ENCODE measurements at regions not wholly inside any gene's neighbourhood (a gene's known extent, or its start where the extent isn't known, plus 50 kb on each side); places are given as distances from the start of the nearest gene placed in this dataset.

DNA sequence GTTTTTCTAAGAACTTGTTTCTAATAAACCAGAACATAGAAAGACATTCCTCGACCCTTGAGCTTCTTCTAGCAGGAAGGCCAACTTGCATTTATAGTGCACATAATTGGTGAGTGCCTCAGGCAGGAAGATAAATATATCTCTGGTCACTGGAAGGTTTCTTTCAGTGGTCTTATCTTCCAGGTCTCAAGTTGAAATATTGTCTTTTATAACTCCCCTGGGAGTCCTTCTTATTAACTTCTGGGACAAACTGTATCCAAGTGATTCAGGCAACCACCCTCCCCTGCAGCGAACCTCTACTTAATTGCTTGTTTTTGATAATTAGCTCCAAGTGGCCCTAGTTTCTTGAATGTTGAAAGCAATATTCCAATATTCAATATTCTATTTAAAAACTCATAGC, 346.8 kb upstream of the GOLIM4 start:
- Histone ChIP-seq H4K20me1 (ENCODE audit: insufficient read depth) (no peaks in the 10 kb centered on the region), H3K27ac (no peak overlapping the region), H3K4me3 (no peak overlapping the region), H3K4me2 (no peak overlapping the region), H3K27me3 (ENCODE audit: insufficient read depth, low read depth) (no peaks in the 10 kb centered on the region), H3K36me3 (ENCODE audit: low read depth) (no peaks in the 10 kb centered on the region), H3K4me1 (replicated peaks; ENCODE audit: insufficient read depth) (no peaks in the 10 kb centered on the region), H3K9me3 (ENCODE audit: insufficient read depth, low read depth) (no peaks in the 10 kb centered on the region), H3K9me2 (ENCODE audit: insufficient read depth) (no peaks in the 10 kb centered on the region), H3K79me2 (ENCODE audit: low read depth) (no peaks in the 10 kb centered on the region), H2AFZ (no peak overlapping the region), H3F3A (ENCODE audit: insufficient read depth, low read depth) (no peaks in the 10 kb centered on the region)
- DNase-seq: no peak
- ChIA-PET POLR2A (ENCODE audit: unreplicated experiment) (no interaction called here), CTCF (no interaction called here)
- no TSS peak for BruUV-seq (replicated peaks)
- no peak for TF ChIP-seq EZH2 (IDR thresholded peaks at IDR 0.05; ENCODE audit: low read depth)
- TF ChIP-seq, protein P1, sequence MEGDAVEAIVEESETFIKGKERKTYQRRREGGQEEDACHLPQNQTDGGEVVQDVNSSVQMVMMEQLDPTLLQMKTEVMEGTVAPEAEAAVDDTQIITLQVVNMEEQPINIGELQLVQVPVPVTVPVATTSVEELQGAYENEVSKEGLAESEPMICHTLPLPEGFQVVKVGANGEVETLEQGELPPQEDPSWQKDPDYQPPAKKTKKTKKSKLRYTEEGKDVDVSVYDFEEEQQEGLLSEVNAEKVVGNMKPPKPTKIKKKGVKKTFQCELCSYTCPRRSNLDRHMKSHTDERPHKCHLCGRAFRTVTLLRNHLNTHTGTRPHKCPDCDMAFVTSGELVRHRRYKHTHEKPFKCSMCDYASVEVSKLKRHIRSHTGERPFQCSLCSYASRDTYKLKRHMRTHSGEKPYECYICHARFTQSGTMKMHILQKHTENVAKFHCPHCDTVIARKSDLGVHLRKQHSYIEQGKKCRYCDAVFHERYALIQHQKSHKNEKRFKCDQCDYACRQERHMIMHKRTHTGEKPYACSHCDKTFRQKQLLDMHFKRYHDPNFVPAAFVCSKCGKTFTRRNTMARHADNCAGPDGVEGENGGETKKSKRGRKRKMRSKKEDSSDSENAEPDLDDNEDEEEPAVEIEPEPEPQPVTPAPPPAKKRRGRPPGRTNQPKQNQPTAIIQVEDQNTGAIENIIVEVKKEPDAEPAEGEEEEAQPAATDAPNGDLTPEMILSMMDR (conservative IDR thresholded peaks at IDR 0.05): no peak
- intact Hi-C loops (cut with micrococcal nuclease; ENCODE audit: unreplicated experiment): no loop called here

DNA sequence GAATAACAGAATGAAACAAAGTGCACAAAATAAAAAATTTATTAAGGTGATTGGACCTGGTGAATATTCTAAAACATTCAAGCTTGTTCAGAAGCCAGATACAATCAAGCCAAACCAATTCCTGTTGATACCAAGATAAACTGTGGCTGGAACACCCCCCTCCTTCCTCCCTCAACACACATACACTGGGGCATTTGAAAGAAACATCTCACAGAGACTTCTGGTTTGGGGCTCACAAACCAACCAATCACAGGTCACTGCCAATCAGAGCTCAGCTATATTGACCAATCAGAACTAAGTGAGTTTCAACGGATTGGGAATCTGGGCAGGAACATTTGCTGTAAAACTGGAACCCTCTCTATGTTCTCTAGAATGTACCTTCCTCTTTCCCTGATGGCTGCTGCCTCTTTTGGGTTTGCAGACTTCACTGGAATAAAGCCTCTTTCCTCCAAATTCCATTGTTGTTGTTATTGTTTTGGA, 340.6 kb upstream of the GOLIM4 start:
- ChIA-PET POLR2A (ENCODE audit: unreplicated experiment) (no interaction called here), CTCF (interaction anchor here (0.6 to 0.7 kb wide), 3 partner anchors 271 to 606 kb away, joined by 3 read pairs; no protein-coding TSS in a partner anchor)
- Histone ChIP-seq H3K4me3 (no peak overlapping the region), H3K4me2 (no peak overlapping the region), H2AFZ (peak overlapping the region; percentile 20; the same call in 1 of the 2 replicates), H3K36me3 (ENCODE audit: low read depth) (no peaks in the 10 kb centered on the region), H3K9me3 (ENCODE audit: insufficient read depth, low read depth) (no peaks in the 10 kb centered on the region), H3K4me1 (replicated peaks; ENCODE audit: insufficient read depth) (no peaks in the 10 kb centered on the region), H3K27me3 (ENCODE audit: insufficient read depth, low read depth) (no peaks in the 10 kb centered on the region), H3K79me2 (ENCODE audit: low read depth) (no peaks in the 10 kb centered on the region), H3K27ac (no peak overlapping the region), H4K20me1 (ENCODE audit: insufficient read depth) (no peaks in the 10 kb centered on the region), H3F3A (ENCODE audit: insufficient read depth, low read depth) (no peaks in the 10 kb centered on the region), H3K9me2 (ENCODE audit: insufficient read depth) (no peaks in the 10 kb centered on the region)
- no peak for DNase-seq
- intact Hi-C loops (cut with micrococcal nuclease; ENCODE audit: unreplicated experiment): no loop called here
- BruUV-seq (replicated peaks): no TSS peak
- TF ChIP-seq, protein P1 (conservative IDR thresholded peaks at IDR 0.05): no peak
- no peak for TF ChIP-seq EZH2 (IDR thresholded peaks at IDR 0.05; ENCODE audit: low read depth)

DNA sequence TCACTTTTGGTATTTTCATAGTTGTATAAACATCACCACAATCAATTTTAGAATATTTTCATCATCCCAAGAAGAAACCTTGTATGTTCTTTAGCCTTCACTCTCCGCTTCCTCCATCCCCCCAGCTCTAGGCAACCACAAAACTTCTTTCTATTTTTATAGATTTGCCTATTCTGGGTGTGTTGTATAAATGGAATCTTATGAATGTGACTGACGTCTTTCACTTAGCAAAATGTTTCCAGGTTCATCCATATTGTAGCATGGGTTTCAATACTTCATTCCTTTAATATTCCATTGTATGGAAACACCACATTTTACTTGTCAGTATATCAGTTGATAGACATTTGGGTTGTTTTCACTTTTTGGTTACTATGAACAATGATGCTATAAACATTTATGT, 335.8 kb upstream of the GOLIM4 start:
- no peaks in the 10 kb centered on the region for H3K9me2 ChIP-seq (ENCODE audit: insufficient read depth)
- no TSS peak for BruUV-seq (replicated peaks)
- POLR2A ChIA-PET (ENCODE audit: unreplicated experiment): no interaction called here
- H3K4me3 ChIP-seq: no peak overlapping the region
- no peaks in the 10 kb centered on the region for H3F3A ChIP-seq (ENCODE audit: insufficient read depth, low read depth)
- H3K4me2 ChIP-seq: no peak overlapping the region
- H3K4me1 ChIP-seq (replicated peaks; ENCODE audit: insufficient read depth): no peaks in the 10 kb centered on the region; the same call in 1 of the 2 replicates
- no peak for DNase-seq
- H3K27ac ChIP-seq: no peak overlapping the region
- no peak overlapping the region for H2AFZ ChIP-seq
- intact Hi-C loops (cut with micrococcal nuclease; ENCODE audit: unreplicated experiment): no loop called here
- no peaks in the 10 kb centered on the region for H3K79me2 ChIP-seq (ENCODE audit: low read depth)
- H3K9me3 ChIP-seq (ENCODE audit: insufficient read depth, low read depth): no peaks in the 10 kb centered on the region
- no peaks in the 10 kb centered on the region for H3K27me3 ChIP-seq (ENCODE audit: insufficient read depth, low read depth)
- CTCF ChIA-PET: no interaction called here
- TF ChIP-seq, protein P1 (conservative IDR thresholded peaks at IDR 0.05): no peak
- TF ChIP-seq EZH2 (IDR thresholded peaks at IDR 0.05; ENCODE audit: low read depth): no peak
- no peaks in the 10 kb centered on the region for H4K20me1 ChIP-seq (ENCODE audit: insufficient read depth)
- no peaks in the 10 kb centered on the region for H3K36me3 ChIP-seq (ENCODE audit: low read depth)

Data from PC-9 (cell line).